Bronchial epithelial cell (primary cell): ENCODE measurements at regions not wholly inside any gene's neighbourhood (a gene's known extent, or its start where the extent isn't known, plus 50 kb on each side); places are given as distances from the start of the nearest gene placed in this dataset.
"Not testable (repeated sequence)": the region's sequence is repeated elsewhere in the genome, so short reads cannot be mapped to it uniquely, and the experiment has no call there.

ENCODE experiments used
- DNase-seq: peaks from one replicate; pipeline ENCODE4 v3.0.0-alpha.2; 2010; ENCODE audit warnings: low read depth
- FAIRE-seq: peaks from 2 replicates; lab custom pipeline; 2011; peaks lifted over from hg19 to GRCh38; lab: Jason Lieb, UNC
- H3K27me3 ChIP-seq: 2 replicates; pipeline ENCODE4 v1.5.1; 2011; ENCODE audit warnings: low read length; ENCODE audit not compliant: control insufficient read depth, insufficient read depth
- H3K36me3 ChIP-seq: 2 replicates; pipeline ENCODE4 v1.5.1; 2011; ENCODE audit warnings: low read length; ENCODE audit not compliant: control insufficient read depth, insufficient read depth
- H3K4me3 ChIP-seq: 2 replicates; pipeline ENCODE4 v1.5.1; 2011; ENCODE audit warnings: mild to moderate bottlenecking, low read depth, low read length, control low read depth
- TF ChIP-seq, protein P1 (sequence below): IDR thresholded peaks from 2 replicates; pipeline ENCODE4 v1.5.1; 2011; ENCODE audit warnings: mild to moderate bottlenecking, moderate library complexity, low read length, control low read depth, inconsistent platforms; ENCODE audit not compliant: insufficient read depth, severe bottlenecking

- Histone ChIP-seq H3K27me3 (no peaks in the 10 kb centered on the region), H3K36me3 (no peaks in the 10 kb centered on the region), H3K4me3 (no peak overlapping the region)
- no peak for FAIRE-seq
- DNase-seq: no peak
- TF ChIP-seq, protein P1, sequence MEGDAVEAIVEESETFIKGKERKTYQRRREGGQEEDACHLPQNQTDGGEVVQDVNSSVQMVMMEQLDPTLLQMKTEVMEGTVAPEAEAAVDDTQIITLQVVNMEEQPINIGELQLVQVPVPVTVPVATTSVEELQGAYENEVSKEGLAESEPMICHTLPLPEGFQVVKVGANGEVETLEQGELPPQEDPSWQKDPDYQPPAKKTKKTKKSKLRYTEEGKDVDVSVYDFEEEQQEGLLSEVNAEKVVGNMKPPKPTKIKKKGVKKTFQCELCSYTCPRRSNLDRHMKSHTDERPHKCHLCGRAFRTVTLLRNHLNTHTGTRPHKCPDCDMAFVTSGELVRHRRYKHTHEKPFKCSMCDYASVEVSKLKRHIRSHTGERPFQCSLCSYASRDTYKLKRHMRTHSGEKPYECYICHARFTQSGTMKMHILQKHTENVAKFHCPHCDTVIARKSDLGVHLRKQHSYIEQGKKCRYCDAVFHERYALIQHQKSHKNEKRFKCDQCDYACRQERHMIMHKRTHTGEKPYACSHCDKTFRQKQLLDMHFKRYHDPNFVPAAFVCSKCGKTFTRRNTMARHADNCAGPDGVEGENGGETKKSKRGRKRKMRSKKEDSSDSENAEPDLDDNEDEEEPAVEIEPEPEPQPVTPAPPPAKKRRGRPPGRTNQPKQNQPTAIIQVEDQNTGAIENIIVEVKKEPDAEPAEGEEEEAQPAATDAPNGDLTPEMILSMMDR: no peak
These were observed 423.2 kb downstream of the PREX1 start for GRCh38 chr20:48404598-48404997.

DNA sequence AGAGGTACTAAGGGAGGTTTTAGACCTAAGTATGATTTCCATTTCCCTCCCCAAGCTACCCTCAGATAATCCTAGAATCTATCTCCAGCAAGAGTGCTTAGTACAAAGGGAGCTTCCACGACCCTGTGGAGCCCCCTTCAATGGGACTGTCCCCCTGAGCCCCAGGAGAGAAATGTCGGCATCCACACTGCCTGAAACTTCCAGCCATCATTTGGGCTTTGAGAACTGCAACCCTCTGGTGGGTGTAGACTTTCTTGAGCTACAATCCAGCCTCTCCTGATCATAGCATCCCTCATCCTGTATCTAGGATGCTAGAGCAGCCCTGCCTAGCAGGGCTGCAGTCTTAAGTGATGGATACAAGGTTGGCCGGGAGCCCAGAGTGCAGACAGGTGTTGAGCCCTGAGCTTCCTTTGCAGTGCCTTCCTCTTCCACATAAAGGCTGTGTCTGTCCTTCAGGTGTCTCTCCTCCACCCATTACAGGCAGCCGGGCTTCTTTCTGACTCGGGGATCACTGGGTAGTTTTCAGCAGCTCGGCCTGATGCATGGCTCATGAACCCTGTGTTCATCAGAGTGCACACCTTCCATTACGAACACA is 424.5 kb downstream of the PREX1 start:
- FAIRE-seq: no peak

DNA sequence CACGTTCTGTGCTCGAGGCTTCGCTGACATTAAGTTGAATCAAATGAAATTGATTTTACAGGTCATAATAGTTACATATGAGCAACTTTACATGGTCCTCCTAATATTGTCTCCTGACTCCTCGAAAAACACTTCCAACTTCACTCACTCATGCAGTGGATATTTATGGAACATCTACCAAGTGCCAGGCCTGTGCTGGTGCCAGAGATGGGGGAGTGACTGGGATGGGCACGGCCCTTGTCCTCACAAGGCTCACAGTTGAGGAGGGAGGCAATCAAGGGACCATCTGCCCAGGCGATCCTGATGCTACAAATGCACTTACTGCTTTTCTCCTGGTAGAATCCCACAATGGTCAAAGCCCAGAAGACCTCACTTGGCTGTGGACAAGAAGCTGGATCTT is 426.4 kb downstream of the PREX1 start:
- TF ChIP-seq, protein P1: no peak
- no peak for FAIRE-seq
- Histone ChIP-seq H3K36me3 (no peaks in the 10 kb centered on the region), H3K4me3 (no peak overlapping the region), H3K27me3 (no peaks in the 10 kb centered on the region)
- DNase-seq: no peak

More for the DNA sequence above, 424.5 kb downstream of the PREX1 start:
- Histone ChIP-seq H3K27me3 (no peaks in the 10 kb centered on the region), H3K36me3 (no peaks in the 10 kb centered on the region), H3K4me3 (no peak overlapping the region)
- DNase-seq: no peak
- TF ChIP-seq, protein P1: no peak

DNA sequence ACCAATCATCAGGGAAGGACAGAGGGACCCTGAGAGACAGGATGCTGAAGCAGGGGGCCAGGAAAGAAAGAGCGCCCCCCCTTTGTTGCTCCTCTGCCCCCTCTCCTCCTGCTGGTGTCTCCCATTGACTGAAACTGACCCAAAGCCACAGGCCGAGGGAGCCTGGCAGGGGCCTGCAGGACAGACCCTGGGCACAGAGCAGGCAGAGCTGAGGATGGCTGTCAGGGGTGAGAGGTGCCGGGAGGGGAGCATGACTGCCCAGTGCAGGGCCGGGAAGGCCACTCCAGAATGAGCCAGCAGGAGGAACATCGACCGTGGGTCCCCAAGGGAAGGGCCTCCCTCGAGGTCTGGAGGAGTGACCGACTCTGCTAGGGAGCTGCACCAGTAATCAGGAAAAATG is 427.8 kb downstream of the PREX1 start:
- no peak for FAIRE-seq
- TF ChIP-seq, protein P1: no peak
- H3K36me3 ChIP-seq: no peaks in the 10 kb centered on the region
- no peak for DNase-seq
- no peaks in the 10 kb centered on the region for H3K27me3 ChIP-seq
- no peak overlapping the region for H3K4me3 ChIP-seq

DNA sequence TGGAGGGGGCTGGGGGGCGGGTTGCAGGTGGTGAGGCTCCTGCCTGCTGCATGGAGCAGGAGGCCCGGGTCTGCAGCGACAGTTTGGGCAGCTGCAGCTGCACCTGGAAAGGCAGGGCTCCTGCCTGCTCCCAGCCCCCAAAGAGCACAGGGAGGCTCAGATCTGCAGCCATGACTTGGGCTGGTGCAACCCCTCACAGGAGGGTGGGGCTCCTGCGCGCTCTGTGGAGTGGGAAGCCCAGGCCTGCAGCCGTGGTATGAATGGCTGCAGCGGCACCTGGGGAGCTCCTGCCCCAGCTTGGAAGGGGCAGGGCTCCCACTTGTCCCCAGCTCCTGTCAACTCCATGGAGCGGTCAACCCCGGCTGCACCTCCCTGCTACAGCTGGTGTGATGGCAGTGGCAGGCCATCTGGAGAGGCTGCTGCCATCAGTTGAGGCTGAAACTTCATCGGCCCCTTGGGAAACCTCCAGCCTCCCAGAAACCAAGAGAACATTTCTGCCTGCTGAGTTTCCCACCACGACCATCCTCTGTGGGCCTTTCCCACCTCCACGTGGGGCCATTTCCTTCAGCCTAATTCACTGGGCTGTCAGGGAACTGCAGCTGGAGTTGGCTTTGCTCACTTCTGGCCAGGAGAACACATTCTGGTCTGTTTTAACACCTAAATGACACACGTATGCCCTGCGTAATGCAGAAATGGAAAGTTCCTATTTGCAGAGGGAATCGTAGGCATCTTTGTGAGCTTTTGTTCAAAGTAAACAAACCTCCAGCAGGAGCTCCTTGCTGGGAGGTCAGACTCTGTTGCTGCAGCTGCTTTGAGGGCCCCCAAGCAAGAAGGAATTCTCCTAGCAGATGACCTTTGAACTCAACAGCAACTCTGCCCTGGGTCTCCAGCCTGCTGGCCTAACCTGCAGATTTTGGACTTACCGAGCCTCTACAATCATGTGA is 429.0 kb downstream of the PREX1 start:
- TF ChIP-seq, protein P1: no peak
- Histone ChIP-seq H3K4me3 (no peak overlapping the region), H3K27me3 (no peaks in the 10 kb centered on the region), H3K36me3 (no peaks in the 10 kb centered on the region)
- DNase-seq (no peak), FAIRE-seq (no peak)

DNA sequence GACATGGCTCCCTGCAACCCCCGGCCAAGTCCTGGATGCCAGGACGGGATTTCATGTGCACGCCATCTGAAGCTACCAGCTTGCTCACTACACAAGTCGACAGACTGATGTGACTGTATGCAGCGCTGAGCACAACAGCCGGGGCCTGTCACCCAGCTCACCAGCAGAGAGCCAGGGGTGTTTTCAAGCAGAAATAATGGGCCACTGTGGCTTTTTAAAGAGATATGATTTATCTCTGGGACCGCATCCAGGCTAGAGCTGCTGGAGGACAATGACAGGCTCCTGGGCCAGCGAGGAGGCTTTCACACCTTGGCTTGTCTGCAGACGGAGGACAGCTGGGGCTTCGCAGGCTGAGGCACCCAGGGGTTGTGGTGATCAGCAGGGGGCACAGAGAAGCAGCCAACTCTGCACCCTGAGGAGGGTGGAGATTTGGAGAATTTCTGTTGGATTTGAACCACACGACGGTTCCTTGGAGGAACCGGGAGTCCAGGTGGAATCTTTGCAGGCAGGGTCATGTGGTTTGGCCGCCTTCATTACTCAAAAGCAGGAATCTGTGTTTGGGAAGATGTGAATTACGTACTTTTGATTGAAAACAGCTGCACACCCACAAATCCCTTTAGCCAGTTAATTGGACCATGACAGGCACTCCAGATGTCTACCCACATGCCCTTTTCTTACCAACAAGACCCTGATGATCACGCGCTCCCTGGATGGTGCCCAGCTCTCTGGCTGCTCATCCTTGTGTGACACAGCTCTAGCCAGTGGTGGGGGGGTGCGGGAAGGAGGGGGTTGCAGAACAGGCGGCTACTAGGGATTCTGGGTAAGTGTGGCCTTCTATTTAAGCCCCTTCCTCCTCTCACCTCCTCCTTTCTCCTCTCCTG is 430.6 kb downstream of the PREX1 start:
- DNase-seq, H3K4me3 ChIP-seq, H3K36me3 ChIP-seq, H3K27me3 ChIP-seq: not testable (repeated sequence)
- FAIRE-seq: peak; percentile 86
